ENCODE measurements at regions not wholly inside any gene's neighbourhood (a gene's known extent, or its start where the extent isn't known, plus 50 kb on each side); places are given as distances from the start of the nearest gene placed in this dataset.

- no peak for DNase-seq (ENCODE audit: low read depth)
These were observed 1408.8 kb downstream of the TBC1D22A start for GRCh38 chr22:48171271-48171691.

GRCh38 chr22:48169227-48169626 lies 1406.8 kb downstream of the TBC1D22A start:
- no peak for DNase-seq (ENCODE audit: low read depth)

GRCh38 chr22:48167238-48167637 lies 1404.8 kb downstream of the TBC1D22A start:
- DNase-seq (ENCODE audit: low read depth), result no peak

GRCh38 chr22:48161298-48161697 lies 1398.8 kb downstream of the TBC1D22A start:
- DNase-seq (ENCODE audit: low read depth), result no peak

GRCh38 chr22:48157676-48158075 lies 1395.2 kb downstream of the TBC1D22A start:
- DNase-seq (ENCODE audit: low read depth), result no peak

GRCh38 chr22:48156603-48157355 lies 1394.3 kb downstream of the TBC1D22A start:
- no peak for DNase-seq (ENCODE audit: low read depth)

GRCh38 chr22:48155446-48155845 lies 1393.0 kb downstream of the TBC1D22A start:
- DNase-seq (ENCODE audit: low read depth), result no peak

- DNase-seq (ENCODE audit: low read depth), result no peak
These were observed 1392.4 kb downstream of the TBC1D22A start for GRCh38 chr22:48154943-48155240.

GRCh38 chr22:48154169-48154942 lies 1391.9 kb downstream of the TBC1D22A start:
- DNase-seq (ENCODE audit: low read depth), result no peak

- DNase-seq (ENCODE audit: low read depth), result no peak
These were observed 1391.3 kb downstream of the TBC1D22A start for GRCh38 chr22:48153726-48154125.

GRCh38 chr22:48152916-48153315 lies 1390.5 kb downstream of the TBC1D22A start:
- no peak for DNase-seq (ENCODE audit: low read depth)

GRCh38 chr22:48152164-48152775 lies 1389.8 kb downstream of the TBC1D22A start:
- no peak for DNase-seq (ENCODE audit: low read depth)

- DNase-seq (ENCODE audit: low read depth), result no peak
These were observed 1389.2 kb downstream of the TBC1D22A start for GRCh38 chr22:48151641-48152040.

- no peak for DNase-seq (ENCODE audit: low read depth)
These were observed 1385.4 kb downstream of the TBC1D22A start for GRCh38 chr22:48147831-48148230.

GRCh38 chr22:48147404-48147803 lies 1385.0 kb downstream of the TBC1D22A start:
- DNase-seq (ENCODE audit: low read depth), result no peak

- no peak for DNase-seq (ENCODE audit: low read depth)
These were observed 1384.0 kb downstream of the TBC1D22A start for GRCh38 chr22:48146426-48146825.

- DNase-seq (ENCODE audit: low read depth), result no peak
These were observed 1383.3 kb downstream of the TBC1D22A start for GRCh38 chr22:48145738-48146137.

- DNase-seq (ENCODE audit: low read depth), result no peak
These were observed 1381.9 kb downstream of the TBC1D22A start for GRCh38 chr22:48144318-48144717.

- DNase-seq (ENCODE audit: low read depth), result no peak
These were observed 1381.4 kb downstream of the TBC1D22A start for GRCh38 chr22:48143856-48144255.

- DNase-seq (ENCODE audit: low read depth), result no peak
These were observed 1379.9 kb downstream of the TBC1D22A start for GRCh38 chr22:48142388-48142787.

- no peak for DNase-seq (ENCODE audit: low read depth)
These were observed 1378.9 kb downstream of the TBC1D22A start for GRCh38 chr22:48141301-48141700.

GRCh38 chr22:48140261-48140813 lies 1377.9 kb downstream of the TBC1D22A start:
- DNase-seq (ENCODE audit: low read depth), result no peak

GRCh38 chr22:48139776-48140175 lies 1377.3 kb downstream of the TBC1D22A start:
- no peak for DNase-seq (ENCODE audit: low read depth)
